Activated B cell treated with CpG ODN at 0.5 μM for 24 hours (primary cell): ENCODE measurements at regions not wholly inside any gene's neighbourhood (a gene's known extent, or its start where the extent isn't known, plus 50 kb on each side); places are given as distances from the start of the nearest gene placed in this dataset.

Source experiments
- ATAC-seq: fragments of 200-7000 bp; cut with Tn5 transposase; one replicate; pipeline ENCODE4 v1.10.0; 2021; ENCODE audit warnings: low read depth, mild to moderate bottlenecking, moderate library complexity
- CTCF ChIA-PET: fragments of 350-600 bp; sonication (Branson Sonifier 250); formaldehyde crosslinking; loops from one replicate; lab custom pipeline; 2021; ENCODE audit warnings: antibody characterized with exemption; lab: Charles Lee
- POLR2A ChIA-PET: fragments of 350-600 bp; sonication (Branson Sonifier 250); formaldehyde crosslinking; loops from one replicate; lab custom pipeline; 2021; ENCODE audit warnings: antibody characterized with exemption; lab: Charles Lee
- DNase-seq: peaks from one replicate; pipeline ENCODE4 v3.0.0; 2022
- H3K27ac Mint-ChIP-seq: one replicate; pipeline ENCODE4 v1.8.0; 2020; ENCODE audit warnings: mixed read lengths
- H3K27me3 Mint-ChIP-seq: one replicate; pipeline ENCODE4 v1.8.0; 2021; ENCODE audit warnings: mixed read lengths
- H3K36me3 Mint-ChIP-seq: one replicate; pipeline ENCODE4 v1.8.0; 2021; ENCODE audit warnings: low read depth, mixed read lengths
- H3K4me1 Mint-ChIP-seq: one replicate; pipeline ENCODE4 v1.8.0; 2021; ENCODE audit warnings: mixed read lengths
- H3K4me3 Mint-ChIP-seq: one replicate; pipeline ENCODE4 v1.8.0; 2020; ENCODE audit warnings: mild to moderate bottlenecking, mixed read lengths
- H3K9me3 Mint-ChIP-seq: one replicate; pipeline ENCODE4 v1.8.0; 2020; ENCODE audit warnings: mixed read lengths
- CTCF ChIP-seq: fragments of 200-600 bp; IDR thresholded peaks from one replicate; pipeline ENCODE4 v1.8.0; 2022; ENCODE audit warnings: antibody characterized with exemption, mild to moderate bottlenecking
- intact Hi-C: fragments of 100-400 bp; cut with micrococcal nuclease; formaldehyde crosslinking; loops from one replicate; pipeline ENCODE4 v1.15.1; 2024

- Mint-ChIP-seq H3K36me3 (no peaks in the 10 kb centered on the region), H3K4me3 (no peak overlapping the region), H3K4me1 (no peaks in the 10 kb centered on the region), H3K27ac (no peak overlapping the region), H3K9me3 (no peaks in the 10 kb centered on the region), H3K27me3 (peaks cover 2% of the 10 kb centered on the region)
- ChIA-PET CTCF (no interaction called here), POLR2A (no interaction called here)
- DNase-seq: no peak
- no peak for ATAC-seq
- no peak for TF ChIP-seq CTCF
- intact Hi-C loops: no loop called here
Measured at GRCh38 chr1:170856455-170856854, 78.9 kb upstream of the MROH9 start.

- CTCF ChIA-PET: no interaction called here
- no peak for ATAC-seq
Measured at GRCh38 chr1:170857955-170858354, 77.4 kb upstream of the MROH9 start.

GRCh38 chr1:170863621-170864020 lies 71.7 kb upstream of the MROH9 start:
- no peak overlapping the region for H3K27ac Mint-ChIP-seq
- DNase-seq (no peak), ATAC-seq (no peak)
- no peak overlapping the region for H3K4me3 Mint-ChIP-seq
- TF ChIP-seq CTCF: no peak
- H3K36me3 Mint-ChIP-seq: no peaks in the 10 kb centered on the region
- no peaks in the 10 kb centered on the region for H3K9me3 Mint-ChIP-seq
- ChIA-PET POLR2A (no interaction called here), CTCF (no interaction called here)
- intact Hi-C loops: no loop called here
- H3K4me1 Mint-ChIP-seq: no peaks in the 10 kb centered on the region
- no peaks in the 10 kb centered on the region for H3K27me3 Mint-ChIP-seq

More at GRCh38 chr1:170857955-170858354, 77.4 kb upstream of the MROH9 start:
- intact Hi-C loops: no loop called here
- H3K27me3 Mint-ChIP-seq: peaks cover 2% of the 10 kb centered on the region
- no peaks in the 10 kb centered on the region for H3K9me3 Mint-ChIP-seq
- H3K4me1 Mint-ChIP-seq: no peaks in the 10 kb centered on the region
- POLR2A ChIA-PET: no interaction called here
- no peak overlapping the region for H3K4me3 Mint-ChIP-seq
- H3K27ac Mint-ChIP-seq: no peak overlapping the region
- no peak for TF ChIP-seq CTCF
- no peaks in the 10 kb centered on the region for H3K36me3 Mint-ChIP-seq
- no peak for DNase-seq

- no peaks in the 10 kb centered on the region for H3K27me3 Mint-ChIP-seq
- DNase-seq: no peak
- H3K4me3 Mint-ChIP-seq: no peak overlapping the region
- no peaks in the 10 kb centered on the region for H3K36me3 Mint-ChIP-seq
- H3K9me3 Mint-ChIP-seq: no peaks in the 10 kb centered on the region
- ChIA-PET POLR2A (no interaction called here), CTCF (no interaction called here)
- H3K4me1 Mint-ChIP-seq: no peaks in the 10 kb centered on the region
- no peak for TF ChIP-seq CTCF
- H3K27ac Mint-ChIP-seq: no peak overlapping the region
- intact Hi-C loops: no loop called here
- no peak for ATAC-seq
Measured at GRCh38 chr1:170864238-170864637, 71.1 kb upstream of the MROH9 start.

- intact Hi-C loops: no loop called here
- Mint-ChIP-seq H3K4me1 (no peaks in the 10 kb centered on the region), H3K4me3 (no peak overlapping the region), H3K9me3 (no peaks in the 10 kb centered on the region), H3K27ac (no peak overlapping the region), H3K27me3 (no peaks in the 10 kb centered on the region), H3K36me3 (no peaks in the 10 kb centered on the region)
- ATAC-seq (no peak), DNase-seq (no peak)
- POLR2A ChIA-PET: no interaction called here
- CTCF ChIA-PET: no interaction called here
- TF ChIP-seq CTCF: no peak
Measured at GRCh38 chr1:170864876-170865538, 70.3 kb upstream of the MROH9 start.
